T-helper 2 cell treated with Interferon-gamma antibody and Interleukin-4, amounts not matched to agents 5 μg/mL and 100 μg/mL, for 36 hours (primary cell): ENCODE measurements at regions not wholly inside any gene's neighbourhood (a gene's known extent, or its start where the extent isn't known, plus 50 kb on each side); places are given as distances from the start of the nearest gene placed in this dataset.

Experiments used
- DNase-seq: peaks from one replicate; pipeline ENCODE4 v3.0.0; 2021; ENCODE audit warnings: low spot score
- H3K27ac Mint-ChIP-seq: one replicate; pipeline ENCODE4 v1.8.0; 2021; ENCODE audit warnings: mild to moderate bottlenecking, mixed read lengths
- H3K27me3 Mint-ChIP-seq: one replicate; pipeline ENCODE4 v1.8.0; 2021; ENCODE audit warnings: low read depth, mixed read lengths
- H3K36me3 Mint-ChIP-seq: one replicate; pipeline ENCODE4 v1.8.0; 2021; ENCODE audit warnings: low read depth, mixed read lengths
- H3K4me1 Mint-ChIP-seq: one replicate; pipeline ENCODE4 v1.8.0; 2021; ENCODE audit warnings: low read depth, mixed read lengths
- H3K4me3 Mint-ChIP-seq: one replicate; pipeline ENCODE4 v1.8.0; 2022; ENCODE audit warnings: mild to moderate bottlenecking, moderate library complexity, mixed read lengths
- H3K9me3 Mint-ChIP-seq: one replicate; pipeline ENCODE4 v1.8.0; 2021; ENCODE audit warnings: mixed read lengths

GRCh38 chr22:48357961-48358360 lies 1469.7 kb downstream of the BRD1 start:
- no peak overlapping the region for H3K4me3 Mint-ChIP-seq

GRCh38 chr22:48357196-48357595 lies 1470.5 kb downstream of the BRD1 start:
- no peaks in the 10 kb centered on the region for H3K27me3 Mint-ChIP-seq
- H3K27ac Mint-ChIP-seq, result no peak overlapping the region
- DNase-seq, result no peak
- H3K9me3 Mint-ChIP-seq, result no peaks in the 10 kb centered on the region
- no peak overlapping the region for H3K4me3 Mint-ChIP-seq
- no peaks in the 10 kb centered on the region for H3K36me3 Mint-ChIP-seq
- no peaks in the 10 kb centered on the region for H3K4me1 Mint-ChIP-seq

More at GRCh38 chr22:48357961-48358360, 1469.7 kb downstream of the BRD1 start:
- H3K36me3 Mint-ChIP-seq, result no peaks in the 10 kb centered on the region
- H3K27me3 Mint-ChIP-seq, result no peaks in the 10 kb centered on the region
- no peaks in the 10 kb centered on the region for H3K9me3 Mint-ChIP-seq
- H3K27ac Mint-ChIP-seq, result no peak overlapping the region
- H3K4me1 Mint-ChIP-seq, result no peaks in the 10 kb centered on the region
- no peak for DNase-seq

- Mint-ChIP-seq H3K4me3 (no peak overlapping the region), H3K36me3 (no peaks in the 10 kb centered on the region), H3K27me3 (no peaks in the 10 kb centered on the region), H3K27ac (no peak overlapping the region), H3K9me3 (no peaks in the 10 kb centered on the region), H3K4me1 (no peaks in the 10 kb centered on the region)
- DNase-seq, result no peak
Observed at GRCh38 chr22:48356731-48357130, 1470.9 kb downstream of the BRD1 start.

- Mint-ChIP-seq H3K9me3 (no peaks in the 10 kb centered on the region), H3K27ac (no peak overlapping the region), H3K27me3 (no peaks in the 10 kb centered on the region), H3K4me3 (no peak overlapping the region), H3K36me3 (no peaks in the 10 kb centered on the region), H3K4me1 (no peaks in the 10 kb centered on the region)
- no peak for DNase-seq
Observed at GRCh38 chr22:48354096-48354495, 1473.6 kb downstream of the BRD1 start.

GRCh38 chr22:48353116-48353947 lies 1474.3 kb downstream of the BRD1 start:
- Mint-ChIP-seq H3K4me3 (no peak overlapping the region), H3K36me3 (no peaks in the 10 kb centered on the region), H3K9me3 (no peaks in the 10 kb centered on the region), H3K27ac (no peak overlapping the region), H3K27me3 (no peaks in the 10 kb centered on the region), H3K4me1 (no peaks in the 10 kb centered on the region)
- DNase-seq, result no peak

GRCh38 chr22:48352086-48352911 lies 1475.4 kb downstream of the BRD1 start:
- Mint-ChIP-seq H3K36me3 (no peaks in the 10 kb centered on the region), H3K27ac (no peak overlapping the region), H3K27me3 (no peaks in the 10 kb centered on the region), H3K4me3 (no peak overlapping the region), H3K9me3 (no peaks in the 10 kb centered on the region), H3K4me1 (no peaks in the 10 kb centered on the region)
- DNase-seq, result no peak

- H3K36me3 Mint-ChIP-seq, result no peaks in the 10 kb centered on the region
- H3K27me3 Mint-ChIP-seq, result no peaks in the 10 kb centered on the region
- no peaks in the 10 kb centered on the region for H3K4me1 Mint-ChIP-seq
- no peak overlapping the region for H3K4me3 Mint-ChIP-seq
- H3K9me3 Mint-ChIP-seq, result no peaks in the 10 kb centered on the region
- DNase-seq, result no peak
- H3K27ac Mint-ChIP-seq, result no peak overlapping the region
Observed at GRCh38 chr22:48351376-48352085, 1476.1 kb downstream of the BRD1 start.

- H3K4me1 Mint-ChIP-seq, result no peaks in the 10 kb centered on the region
Observed at GRCh38 chr22:48350456-48350855, 1477.2 kb downstream of the BRD1 start.

GRCh38 chr22:48348855-48349254 lies 1478.8 kb downstream of the BRD1 start:
- no peak for DNase-seq
- H3K27me3 Mint-ChIP-seq, result no peaks in the 10 kb centered on the region
- no peaks in the 10 kb centered on the region for H3K9me3 Mint-ChIP-seq
- H3K36me3 Mint-ChIP-seq, result no peaks in the 10 kb centered on the region
- H3K4me3 Mint-ChIP-seq, result no peak overlapping the region
- no peak overlapping the region for H3K27ac Mint-ChIP-seq
- no peaks in the 10 kb centered on the region for H3K4me1 Mint-ChIP-seq

More at GRCh38 chr22:48350456-48350855, 1477.2 kb downstream of the BRD1 start:
- H3K4me3 Mint-ChIP-seq, result no peak overlapping the region
- no peak overlapping the region for H3K27ac Mint-ChIP-seq
- H3K27me3 Mint-ChIP-seq, result no peaks in the 10 kb centered on the region
- H3K9me3 Mint-ChIP-seq, result no peaks in the 10 kb centered on the region
- H3K36me3 Mint-ChIP-seq, result no peaks in the 10 kb centered on the region
- no peak for DNase-seq

- Mint-ChIP-seq H3K27me3 (no peaks in the 10 kb centered on the region), H3K27ac (no peak overlapping the region), H3K36me3 (no peaks in the 10 kb centered on the region), H3K4me3 (no peak overlapping the region), H3K9me3 (no peaks in the 10 kb centered on the region), H3K4me1 (no peaks in the 10 kb centered on the region)
- no peak for DNase-seq
Observed at GRCh38 chr22:48347311-48347710, 1480.4 kb downstream of the BRD1 start.

- no peak for DNase-seq
- Mint-ChIP-seq H3K4me3 (no peak overlapping the region), H3K36me3 (no peaks in the 10 kb centered on the region), H3K27me3 (no peaks in the 10 kb centered on the region), H3K4me1 (no peaks in the 10 kb centered on the region), H3K27ac (no peak overlapping the region), H3K9me3 (no peaks in the 10 kb centered on the region)
Observed at GRCh38 chr22:48346911-48347310, 1480.8 kb downstream of the BRD1 start.

GRCh38 chr22:48346311-48346710 lies 1481.4 kb downstream of the BRD1 start:
- H3K27me3 Mint-ChIP-seq, result no peaks in the 10 kb centered on the region
- no peak overlapping the region for H3K27ac Mint-ChIP-seq
- H3K4me3 Mint-ChIP-seq, result no peak overlapping the region
- H3K4me1 Mint-ChIP-seq, result no peaks in the 10 kb centered on the region
- DNase-seq, result no peak
- H3K36me3 Mint-ChIP-seq, result no peaks in the 10 kb centered on the region
- H3K9me3 Mint-ChIP-seq, result no peaks in the 10 kb centered on the region

GRCh38 chr22:48345631-48346030 lies 1482.0 kb downstream of the BRD1 start:
- H3K27me3 Mint-ChIP-seq, result no peaks in the 10 kb centered on the region
- H3K27ac Mint-ChIP-seq, result no peak overlapping the region
- H3K9me3 Mint-ChIP-seq, result no peaks in the 10 kb centered on the region
- no peak for DNase-seq
- H3K36me3 Mint-ChIP-seq, result no peaks in the 10 kb centered on the region
- H3K4me1 Mint-ChIP-seq, result no peaks in the 10 kb centered on the region
- H3K4me3 Mint-ChIP-seq, result no peak overlapping the region

- no peaks in the 10 kb centered on the region for H3K36me3 Mint-ChIP-seq
- DNase-seq, result no peak
- no peak overlapping the region for H3K27ac Mint-ChIP-seq
- no peaks in the 10 kb centered on the region for H3K9me3 Mint-ChIP-seq
- no peaks in the 10 kb centered on the region for H3K4me1 Mint-ChIP-seq
- H3K4me3 Mint-ChIP-seq, result no peak overlapping the region
- H3K27me3 Mint-ChIP-seq, result no peaks in the 10 kb centered on the region
Observed at GRCh38 chr22:48343461-48343860, 1484.2 kb downstream of the BRD1 start.
